ENCODE measurements at regions not wholly inside any gene's neighbourhood (a gene's known extent, or its start where the extent isn't known, plus 50 kb on each side); places are given as distances from the start of the nearest gene placed in this dataset.
"Not testable (repeated sequence)": the region's sequence is repeated elsewhere in the genome, so short reads cannot be mapped to it uniquely, and the experiment has no call there.

DNA sequence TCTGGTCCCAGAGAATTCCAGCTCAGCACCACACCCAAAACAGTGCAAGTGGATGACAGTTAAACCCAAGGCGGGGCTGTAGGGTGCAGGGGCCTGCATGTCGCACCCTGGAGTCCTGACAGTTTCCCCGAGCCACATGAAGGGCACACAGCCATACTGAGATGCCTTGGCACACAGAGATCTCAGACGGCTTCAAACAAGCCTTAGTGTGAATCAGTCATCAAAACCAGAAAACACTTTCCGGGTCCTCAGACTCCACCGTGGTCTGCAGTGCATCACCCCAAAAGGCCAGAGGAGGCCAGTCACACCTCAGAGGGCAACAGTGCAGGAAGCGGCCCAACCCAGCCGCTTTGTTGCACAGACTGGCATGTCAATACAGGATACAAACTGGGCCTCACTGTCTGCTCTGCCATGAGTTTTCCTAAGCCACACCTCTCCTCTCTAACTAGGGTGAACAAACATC is 64.6 kb upstream of the ENPP6 start:
- no peaks in the 10 kb centered on the region for H3K27me3 ChIP-seq (ENCODE audit: control insufficient read depth in 3 of 3, insufficient read depth in 3 of 3, low read length in 3 of 3)
- H3K9ac ChIP-seq (ENCODE audit: low read depth in 1 of 3, low read length in 3 of 3), result no peak overlapping the region
- no peak overlapping the region for H3K4me3 ChIP-seq (ENCODE audit: low read length in 3 of 3)
- peaks cover 0 to 11% (median 4%) of the 10 kb centered on the region in 3 donors for H3K4me1 ChIP-seq (ENCODE audit: control insufficient read depth in 3 of 3, insufficient read depth in 3 of 3, low read length in 3 of 3)
- H3K9me3 ChIP-seq (ENCODE audit: control insufficient read depth in 3 of 3, low read length in 3 of 3), result no peaks in the 10 kb centered on the region
- no peaks in the 10 kb centered on the region for H3K36me3 ChIP-seq (ENCODE audit: control insufficient read depth in 3 of 3, insufficient read depth in 3 of 3, low read length in 3 of 3)
- no peak overlapping the region for H3K27ac ChIP-seq (ENCODE audit: low read depth, low read length)

DNA sequence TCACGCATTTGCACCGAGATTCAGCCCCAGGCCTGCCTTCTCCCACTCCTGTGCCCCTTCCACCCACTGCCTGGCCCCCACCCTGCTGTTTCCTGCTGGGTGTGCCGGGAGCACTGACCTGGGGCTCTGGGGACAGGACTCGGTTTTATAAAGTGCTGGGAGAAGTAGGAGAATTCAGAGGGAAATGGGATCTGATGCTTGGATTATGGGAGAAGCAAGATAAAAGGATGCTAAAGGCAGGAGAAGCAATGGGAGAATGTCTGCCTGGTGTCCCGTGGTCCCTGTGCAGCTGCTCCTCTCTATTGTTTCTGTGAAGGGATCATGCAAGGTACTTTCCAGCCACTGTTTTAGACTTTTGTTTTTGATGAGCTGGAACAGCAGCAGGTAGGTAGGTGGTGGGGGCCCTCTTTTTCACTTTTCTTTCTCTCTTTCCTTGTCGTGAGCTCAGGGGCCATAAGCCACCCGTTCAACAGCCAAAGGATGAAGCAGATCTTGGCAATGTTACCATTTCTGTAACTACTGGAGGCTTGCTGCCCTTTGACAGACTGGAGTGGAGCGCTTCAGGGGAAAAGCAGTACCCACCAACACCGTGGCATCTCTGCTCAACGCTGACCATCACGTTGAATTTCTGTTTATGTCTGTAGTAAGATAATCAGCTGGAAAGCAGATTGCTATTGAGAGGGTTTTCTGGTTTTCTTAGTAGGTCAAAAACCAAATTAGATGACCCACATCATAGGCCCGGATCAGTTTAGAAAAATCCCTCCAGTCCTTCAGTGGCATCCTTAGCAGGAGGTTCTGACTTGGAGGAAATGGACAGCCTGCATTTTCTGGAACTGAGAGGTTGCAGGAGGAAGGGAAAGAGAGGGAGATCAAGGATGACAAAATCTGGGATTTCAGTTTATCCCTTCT is 63.8 kb upstream of the ENPP6 start:
- Histone ChIP-seq H3K9me3 (ENCODE audit: control insufficient read depth in 3 of 3, low read length in 3 of 3) (no peaks in the 10 kb centered on the region), H3K27ac (ENCODE audit: low read depth, low read length) (no peak overlapping the region), H3K4me1 (ENCODE audit: control insufficient read depth in 3 of 3, insufficient read depth in 3 of 3, low read length in 3 of 3) (peaks cover 0 to 11% (median 4%) of the 10 kb centered on the region in 3 donors), H3K36me3 (ENCODE audit: control insufficient read depth in 3 of 3, insufficient read depth in 3 of 3, low read length in 3 of 3) (no peaks in the 10 kb centered on the region), H3K9ac (ENCODE audit: low read depth in 1 of 3, low read length in 3 of 3) (no peak overlapping the region), H3K27me3 (ENCODE audit: control insufficient read depth in 3 of 3, insufficient read depth in 3 of 3, low read length in 3 of 3) (no peaks in the 10 kb centered on the region), H3K4me3 (ENCODE audit: low read length in 3 of 3) (no peak overlapping the region)

DNA sequence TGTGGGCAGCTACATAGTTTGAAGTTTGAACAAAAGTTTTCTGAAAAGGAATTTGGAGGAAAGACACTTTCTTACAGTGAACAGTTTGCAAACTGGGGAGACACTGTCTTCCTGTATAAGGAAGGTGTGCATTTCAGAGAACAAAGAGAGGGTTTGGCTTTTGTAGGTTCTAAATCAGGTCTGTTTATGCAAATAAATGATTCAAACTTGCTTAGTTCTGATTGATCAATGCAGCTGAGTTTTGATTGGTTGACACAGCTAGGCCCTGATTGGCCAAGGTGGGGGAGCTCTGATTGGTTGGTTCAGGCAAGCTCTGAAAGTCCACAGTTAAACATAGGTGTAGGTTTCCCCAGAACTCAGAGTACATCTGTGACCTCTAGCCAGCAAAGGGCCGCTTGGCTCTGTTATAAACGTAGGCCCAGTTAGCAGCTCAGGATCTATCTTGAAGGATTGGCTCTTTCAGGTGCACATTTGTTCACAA is 63.0 kb upstream of the ENPP6 start:
- no peak overlapping the region for H3K9ac ChIP-seq (ENCODE audit: low read depth in 1 of 3, low read length in 3 of 3)
- H3K27ac ChIP-seq (ENCODE audit: low read depth, low read length), result no peak overlapping the region
- no peaks in the 10 kb centered on the region for H3K36me3 ChIP-seq (ENCODE audit: control insufficient read depth in 3 of 3, insufficient read depth in 3 of 3, low read length in 3 of 3)
- peaks cover 0 to 11% (median 4%) of the 10 kb centered on the region in 3 donors for H3K4me1 ChIP-seq (ENCODE audit: control insufficient read depth in 3 of 3, insufficient read depth in 3 of 3, low read length in 3 of 3)
- H3K4me3 ChIP-seq (ENCODE audit: low read length in 3 of 3), result no peak overlapping the region
- H3K9me3 ChIP-seq (ENCODE audit: control insufficient read depth in 3 of 3, low read length in 3 of 3), result no peaks in the 10 kb centered on the region
- no peaks in the 10 kb centered on the region for H3K27me3 ChIP-seq (ENCODE audit: control insufficient read depth in 3 of 3, insufficient read depth in 3 of 3, low read length in 3 of 3)

DNA sequence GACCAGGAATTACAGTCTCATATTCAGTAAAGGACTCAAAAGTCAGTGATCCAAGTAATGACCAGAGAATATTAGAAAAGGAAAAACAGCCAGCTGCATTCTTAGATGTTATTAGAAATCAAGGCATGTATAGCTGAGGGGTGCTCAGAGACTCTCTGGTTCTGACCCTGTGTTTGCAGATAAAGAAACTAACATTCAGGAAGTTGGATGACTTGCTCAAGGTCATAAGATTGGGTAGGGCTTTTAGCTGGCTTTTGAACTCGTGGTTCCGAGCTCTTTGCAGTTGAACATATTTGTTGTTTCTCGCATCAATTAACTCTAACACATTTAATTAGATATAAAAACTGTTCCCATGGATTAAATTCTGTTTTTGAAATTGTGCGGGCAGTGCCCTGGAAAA is 62.5 kb upstream of the ENPP6 start:
- Histone ChIP-seq H3K9me3 (ENCODE audit: control insufficient read depth in 3 of 3, low read length in 3 of 3) (no peaks in the 10 kb centered on the region), H3K27ac (ENCODE audit: low read depth, low read length) (no peak overlapping the region), H3K4me1 (ENCODE audit: control insufficient read depth in 3 of 3, insufficient read depth in 3 of 3, low read length in 3 of 3) (peaks cover 0 to 11% (median 4%) of the 10 kb centered on the region in 3 donors), H3K4me3 (ENCODE audit: low read length in 3 of 3) (no peak overlapping the region), H3K36me3 (ENCODE audit: control insufficient read depth in 3 of 3, insufficient read depth in 3 of 3, low read length in 3 of 3) (no peaks in the 10 kb centered on the region), H3K27me3 (ENCODE audit: control insufficient read depth in 3 of 3, insufficient read depth in 3 of 3, low read length in 3 of 3) (no peaks in the 10 kb centered on the region), H3K9ac (ENCODE audit: low read depth in 1 of 3, low read length in 3 of 3) (no peak overlapping the region)

DNA sequence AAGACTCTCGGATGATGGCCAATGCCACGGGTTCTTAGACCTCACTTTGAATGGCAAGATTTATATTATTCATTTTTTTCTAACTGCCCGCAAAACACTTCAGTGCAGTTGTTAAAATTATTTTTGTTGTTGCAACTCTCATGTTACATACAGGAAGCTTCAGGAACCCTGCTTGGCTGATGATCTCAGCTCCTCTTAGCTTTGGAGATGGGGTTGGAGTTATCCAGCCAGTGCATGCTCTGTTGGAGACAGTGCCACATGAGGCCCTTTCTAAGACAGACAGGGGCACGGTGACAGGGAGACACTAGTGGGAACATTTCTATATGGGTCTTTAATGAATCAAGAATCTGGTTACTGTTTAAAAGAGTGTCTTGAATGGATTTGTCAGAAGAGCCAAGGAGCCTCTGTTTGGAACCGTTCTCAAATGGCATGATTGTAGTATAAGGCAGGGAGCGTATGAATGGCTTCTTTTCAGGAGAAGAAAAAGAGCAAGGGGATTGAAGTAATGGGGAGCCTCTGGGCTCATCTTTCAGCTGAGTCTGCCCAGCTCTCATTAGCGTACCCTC is 61.9 kb upstream of the ENPP6 start:
- peaks cover 0 to 13% (median 4%) of the 10 kb centered on the region in 3 donors for H3K4me1 ChIP-seq (ENCODE audit: control insufficient read depth in 3 of 3, insufficient read depth in 3 of 3, low read length in 3 of 3)
- H3K27me3 ChIP-seq (ENCODE audit: control insufficient read depth in 3 of 3, insufficient read depth in 3 of 3, low read length in 3 of 3), result no peaks in the 10 kb centered on the region
- no peak overlapping the region for H3K4me3 ChIP-seq (ENCODE audit: low read length in 3 of 3)
- H3K9ac ChIP-seq (ENCODE audit: low read depth in 1 of 3, low read length in 3 of 3), result no peak overlapping the region
- no peak overlapping the region for H3K27ac ChIP-seq (ENCODE audit: low read depth, low read length)
- no peaks in the 10 kb centered on the region for H3K36me3 ChIP-seq (ENCODE audit: control insufficient read depth in 3 of 3, insufficient read depth in 3 of 3, low read length in 3 of 3)
- H3K9me3 ChIP-seq (ENCODE audit: control insufficient read depth in 3 of 3, low read length in 3 of 3), result no peaks in the 10 kb centered on the region

DNA sequence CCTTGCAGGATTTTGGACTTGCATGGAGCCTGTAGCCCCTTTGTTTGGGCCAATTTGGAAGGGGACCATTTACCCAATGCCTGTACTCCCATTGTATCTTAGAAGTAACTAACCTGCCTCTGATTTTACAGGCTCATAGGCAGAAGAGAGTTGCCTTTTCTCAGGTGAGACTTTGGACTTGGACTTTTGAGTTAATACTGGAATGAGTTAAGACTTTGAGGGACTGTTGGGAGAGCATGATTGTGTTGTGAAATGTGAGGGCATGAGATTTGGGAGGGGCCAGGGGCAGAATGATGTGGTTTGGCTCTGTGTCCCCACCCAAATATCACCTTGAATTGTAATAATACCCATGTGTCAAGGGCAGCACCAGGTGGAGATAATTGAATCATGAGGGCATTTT is 60.1 kb upstream of the ENPP6 start:
- H3K4me1 ChIP-seq (ENCODE audit: control insufficient read depth in 3 of 3, insufficient read depth in 3 of 3, low read length in 3 of 3), result peaks cover 0 to 13% (median 2%) of the 10 kb centered on the region in 3 donors
- not testable (repeated sequence) for H3K36me3 ChIP-seq (ENCODE audit: control insufficient read depth in 3 of 3, insufficient read depth in 3 of 3, low read length in 3 of 3); H3K27me3 ChIP-seq (ENCODE audit: control insufficient read depth in 3 of 3, insufficient read depth in 3 of 3, low read length in 3 of 3); H3K27ac ChIP-seq (ENCODE audit: low read depth, low read length); H3K9ac ChIP-seq (ENCODE audit: low read depth in 1 of 3, low read length in 3 of 3); H3K4me3 ChIP-seq (ENCODE audit: low read length in 3 of 3); H3K9me3 ChIP-seq (ENCODE audit: control insufficient read depth in 3 of 3, low read length in 3 of 3)

DNA sequence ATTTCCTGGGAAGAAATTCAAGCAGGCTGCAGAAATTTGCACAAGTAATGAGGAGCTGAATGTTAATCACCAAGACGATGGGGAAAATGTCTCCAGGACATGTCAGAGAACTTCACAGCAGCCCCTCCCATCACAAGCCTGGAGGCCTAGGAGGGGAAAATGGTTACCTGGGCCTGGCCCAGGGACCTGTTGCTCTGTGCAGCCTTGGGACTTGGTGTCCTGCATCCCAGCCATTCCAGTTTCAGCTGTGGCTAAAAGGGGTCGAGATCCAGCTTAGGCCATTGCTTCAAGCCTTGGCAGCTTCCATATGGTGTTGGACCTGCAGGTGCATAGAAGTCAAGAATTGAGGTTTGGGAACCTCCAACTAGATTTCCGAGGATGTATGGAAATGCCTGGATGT is 59.3 kb upstream of the ENPP6 start:
- H3K27me3 ChIP-seq (ENCODE audit: control insufficient read depth in 3 of 3, insufficient read depth in 3 of 3, low read length in 3 of 3); H3K36me3 ChIP-seq (ENCODE audit: control insufficient read depth in 3 of 3, insufficient read depth in 3 of 3, low read length in 3 of 3); H3K9me3 ChIP-seq (ENCODE audit: control insufficient read depth in 3 of 3, low read length in 3 of 3): not testable (repeated sequence)

DNA sequence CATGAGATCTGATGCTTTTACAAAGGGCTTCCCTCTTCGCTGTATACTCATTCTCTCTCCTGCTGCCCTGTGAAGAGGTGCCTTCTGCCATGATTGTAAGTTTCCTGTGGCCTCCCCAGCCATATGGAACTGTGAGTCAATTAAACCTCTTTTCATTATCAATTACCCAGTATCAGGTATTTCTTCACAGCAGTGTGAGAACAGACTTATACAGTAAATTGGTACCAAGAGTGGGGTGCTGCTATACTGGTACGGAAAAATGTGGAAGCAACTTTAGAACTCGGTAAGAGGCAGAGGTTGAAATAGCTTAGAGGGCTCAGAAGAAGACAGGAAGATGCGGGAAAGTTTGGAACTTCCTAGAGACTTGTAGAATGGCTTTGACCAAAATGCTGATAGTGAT is 58.7 kb upstream of the ENPP6 start:
- not testable (repeated sequence) for H3K4me3 ChIP-seq (ENCODE audit: low read length in 3 of 3); H3K9me3 ChIP-seq (ENCODE audit: control insufficient read depth in 3 of 3, low read length in 3 of 3); H3K9ac ChIP-seq (ENCODE audit: low read depth in 1 of 3, low read length in 3 of 3); H3K27ac ChIP-seq (ENCODE audit: low read depth, low read length); H3K27me3 ChIP-seq (ENCODE audit: control insufficient read depth in 3 of 3, insufficient read depth in 3 of 3, low read length in 3 of 3); H3K36me3 ChIP-seq (ENCODE audit: control insufficient read depth in 3 of 3, insufficient read depth in 3 of 3, low read length in 3 of 3); H3K4me1 ChIP-seq (ENCODE audit: control insufficient read depth in 3 of 3, insufficient read depth in 3 of 3, low read length in 3 of 3)

More for the DNA sequence above, 59.3 kb upstream of the ENPP6 start:
- not testable (repeated sequence) for H3K4me3 ChIP-seq (ENCODE audit: low read length in 3 of 3); H3K27ac ChIP-seq (ENCODE audit: low read depth, low read length); H3K4me1 ChIP-seq (ENCODE audit: control insufficient read depth in 3 of 3, insufficient read depth in 3 of 3, low read length in 3 of 3); H3K9ac ChIP-seq (ENCODE audit: low read depth in 1 of 3, low read length in 3 of 3)

DNA sequence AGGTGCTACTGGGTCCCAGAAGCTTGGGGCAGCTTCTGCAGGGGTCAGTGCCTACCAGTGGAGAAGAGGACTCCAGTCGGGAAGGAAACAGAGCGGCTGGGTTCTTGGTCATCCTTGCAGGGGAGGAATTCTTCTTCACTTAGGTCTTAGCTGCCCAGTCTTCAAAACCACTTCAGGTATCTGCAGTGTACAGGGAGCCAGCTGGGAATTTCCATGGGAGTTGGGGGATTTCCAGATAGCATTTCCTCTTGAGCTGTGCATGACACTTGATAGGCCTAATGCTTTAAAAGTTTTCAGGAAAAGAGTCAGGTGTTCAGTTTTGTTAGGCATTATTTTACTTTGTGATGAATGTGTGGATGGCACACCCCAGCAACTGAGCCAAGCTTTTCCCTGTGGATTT is 58.1 kb upstream of the ENPP6 start:
- Histone ChIP-seq H3K9me3 (ENCODE audit: control insufficient read depth in 3 of 3, low read length in 3 of 3) (no peaks in the 10 kb centered on the region), H3K27me3 (ENCODE audit: control insufficient read depth in 3 of 3, insufficient read depth in 3 of 3, low read length in 3 of 3) (no peaks in the 10 kb centered on the region), H3K36me3 (ENCODE audit: control insufficient read depth in 3 of 3, insufficient read depth in 3 of 3, low read length in 3 of 3) (no peaks in the 10 kb centered on the region), H3K9ac (ENCODE audit: low read depth in 1 of 3, low read length in 3 of 3) (no peak overlapping the region), H3K27ac (ENCODE audit: low read depth, low read length) (no peak overlapping the region), H3K4me1 (ENCODE audit: control insufficient read depth in 3 of 3, insufficient read depth in 3 of 3, low read length in 3 of 3) (peaks cover 0 to 4% (median 0%) of the 10 kb centered on the region in 3 donors), H3K4me3 (ENCODE audit: low read length in 3 of 3) (no peak overlapping the region)

DNA sequence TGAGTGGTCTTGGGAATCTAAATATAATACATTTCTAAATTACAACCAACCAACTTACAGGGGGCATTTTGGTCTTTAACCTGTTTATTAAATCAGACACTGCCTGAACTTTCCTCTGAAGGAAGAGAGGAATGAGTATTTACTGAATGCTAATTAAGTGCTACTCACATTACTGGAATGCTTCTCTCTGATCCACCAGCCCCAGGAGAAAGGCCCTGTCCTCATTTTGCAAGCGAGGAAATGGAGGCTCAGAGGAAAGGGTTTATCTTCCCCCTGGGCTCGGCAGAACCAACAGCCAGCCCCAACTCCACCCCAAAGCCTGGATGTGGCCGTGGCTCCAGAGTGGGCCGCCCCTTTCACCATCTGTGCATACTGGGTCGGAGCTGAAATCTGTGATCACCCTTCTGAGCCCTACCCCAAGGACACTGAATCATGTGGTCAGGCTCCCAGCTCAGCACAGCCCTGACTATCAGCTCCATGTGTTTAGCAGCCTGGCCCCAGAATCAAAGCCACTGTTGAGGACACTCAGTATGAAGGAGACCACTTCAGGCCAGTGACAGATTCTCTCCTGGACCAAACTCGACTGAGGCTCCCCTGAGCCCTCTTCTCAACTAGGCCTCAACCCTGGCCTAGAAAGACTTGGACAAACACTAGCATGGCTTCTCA is 56.7 kb upstream of the ENPP6 start:
- Histone ChIP-seq H3K27me3 (ENCODE audit: control insufficient read depth in 3 of 3, insufficient read depth in 3 of 3, low read length in 3 of 3) (no peaks in the 10 kb centered on the region), H3K36me3 (ENCODE audit: control insufficient read depth in 3 of 3, insufficient read depth in 3 of 3, low read length in 3 of 3) (no peaks in the 10 kb centered on the region), H3K27ac (ENCODE audit: low read depth, low read length) (peak overlapping the region; percentile 19), H3K9ac (ENCODE audit: low read depth in 1 of 3, low read length in 3 of 3) (no peak overlapping the region), H3K9me3 (ENCODE audit: control insufficient read depth in 3 of 3, low read length in 3 of 3) (no peaks in the 10 kb centered on the region), H3K4me1 (ENCODE audit: control insufficient read depth in 3 of 3, insufficient read depth in 3 of 3, low read length in 3 of 3) (peaks cover 0 to 4% (median 0%) of the 10 kb centered on the region in 3 donors), H3K4me3 (ENCODE audit: low read length in 3 of 3) (no peak overlapping the region)
